GM12891 (cell line): ENCODE measurements at regions not wholly inside any gene's neighbourhood (a gene's known extent, or its start where the extent isn't known, plus 50 kb on each side); places are given as distances from the start of the nearest gene placed in this dataset.

Experiments used
- PAX5 ChIP-seq: IDR thresholded peaks from 2 replicates; pipeline ENCODE4 v1.6.1; 2011; ENCODE audit warnings: low read length, moderate library complexity, mild to moderate bottlenecking; ENCODE audit not compliant: insufficient read depth, severe bottlenecking
- POLR2A ChIP-seq: IDR thresholded peaks from 2 replicates; pipeline ENCODE4 v1.6.1; 2011; ENCODE audit warnings: low read depth, low read length, control low read depth
- POU2F2 ChIP-seq: IDR thresholded peaks from 2 replicates; pipeline ENCODE4 v1.6.1; 2011; ENCODE audit warnings: low read depth, mild to moderate bottlenecking, control low read depth, low read length, moderate library complexity
- TAF1 ChIP-seq: IDR thresholded peaks from 2 replicates; pipeline ENCODE4 v1.6.1; 2011; ENCODE audit warnings: low read depth, low read length, control low read depth

GRCh38 chr3:164832216-164832615, 246.1 kb downstream of the SI start:
- TF ChIP-seq TAF1 (no peak), PAX5 (no peak), POLR2A (no peak), POU2F2 (no peak)
